Bone marrow (tissue), 2 donors: ENCODE measurements at regions not wholly inside any gene's neighbourhood (a gene's known extent, or its start where the extent isn't known, plus 50 kb on each side); places are given as distances from the start of the nearest gene placed in this dataset.

Source experiments
- DNase-seq, 2 donors: peaks; one replicate each; lab custom pipeline; 2025; lab: John Stamatoyannopoulos, UW

GRCh38 chr2:139162456-139162855 is 382.3 kb upstream of the NXPH2 start:
- no peak for DNase-seq

- DNase-seq: no peak
These were observed 380.6 kb upstream of the NXPH2 start for GRCh38 chr2:139160836-139161235.

GRCh38 chr2:139159177-139159576 is 379.0 kb upstream of the NXPH2 start:
- no peak for DNase-seq

GRCh38 chr2:139156730-139157129 is 376.5 kb upstream of the NXPH2 start:
- no peak for DNase-seq

GRCh38 chr2:139155991-139156390 is 375.8 kb upstream of the NXPH2 start:
- DNase-seq: no peak

- DNase-seq: no peak
These were observed 362.2 kb upstream of the NXPH2 start for GRCh38 chr2:139142252-139142880.

GRCh38 chr2:139124271-139124670 is 344.1 kb upstream of the NXPH2 start:
- DNase-seq: no peak

GRCh38 chr2:139123795-139124194 is 343.6 kb upstream of the NXPH2 start:
- no peak for DNase-seq

GRCh38 chr2:139122711-139123158 is 342.5 kb upstream of the NXPH2 start:
- no peak for DNase-seq

GRCh38 chr2:139099721-139100120 is 319.5 kb upstream of the NXPH2 start:
- DNase-seq: no peak

- DNase-seq: no peak
These were observed 318.8 kb upstream of the NXPH2 start for GRCh38 chr2:139098961-139099360.

GRCh38 chr2:139083121-139083520 is 302.9 kb upstream of the NXPH2 start:
- no peak for DNase-seq

GRCh38 chr2:139080244-139080643 is 300.1 kb upstream of the NXPH2 start:
- no peak for DNase-seq

GRCh38 chr2:139079311-139079710 is 299.1 kb upstream of the NXPH2 start:
- DNase-seq: no peak

GRCh38 chr2:139078376-139078775 is 298.2 kb upstream of the NXPH2 start:
- DNase-seq: no peak

- DNase-seq: no peak
These were observed 297.0 kb upstream of the NXPH2 start for GRCh38 chr2:139077099-139077737.

GRCh38 chr2:139067874-139068273 is 287.7 kb upstream of the NXPH2 start:
- no peak for DNase-seq

- DNase-seq: no peak
These were observed 286.9 kb upstream of the NXPH2 start for GRCh38 chr2:139067072-139067471.

- DNase-seq: no peak
These were observed 284.0 kb upstream of the NXPH2 start for GRCh38 chr2:139064159-139064558.

- DNase-seq: no peak
These were observed 279.4 kb upstream of the NXPH2 start for GRCh38 chr2:139059617-139060016.

GRCh38 chr2:139055202-139055601 is 275.0 kb upstream of the NXPH2 start:
- DNase-seq: no peak

- no peak for DNase-seq
These were observed 267.8 kb upstream of the NXPH2 start for GRCh38 chr2:139048017-139048416.

- DNase-seq: no peak
These were observed 265.3 kb upstream of the NXPH2 start for GRCh38 chr2:139045524-139045923.

GRCh38 chr2:139034064-139034463 is 253.9 kb upstream of the NXPH2 start:
- no peak for DNase-seq
